Dermis microvascular lymphatic vessel endothelial cell (primary cell): ENCODE measurements at regions not wholly inside any gene's neighbourhood (a gene's known extent, or its start where the extent isn't known, plus 50 kb on each side); places are given as distances from the start of the nearest gene placed in this dataset.

Experiments used
- DNase-seq, 2 donors: peaks; one replicate each; pipeline versions ENCODE4 v3.0.0 to v3.0.0-alpha.2; 2010; ENCODE audit warnings: low read depth in 2 of 2

- no peak for DNase-seq
These were observed 93.3 kb upstream of the POU3F1 start for GRCh38 chr1:38139738-38140487.

GRCh38 chr1:38138498-38139233 lies 92.1 kb upstream of the POU3F1 start:
- peak; percentile 1 to 54 for DNase-seq

GRCh38 chr1:38137164-38137563 lies 90.6 kb upstream of the POU3F1 start:
- DNase-seq: no peak

GRCh38 chr1:38135625-38136414 lies 89.2 kb upstream of the POU3F1 start:
- no peak for DNase-seq

- DNase-seq: no peak
These were observed 87.7 kb upstream of the POU3F1 start for GRCh38 chr1:38134294-38134755.

- DNase-seq: no peak
These were observed 87.2 kb upstream of the POU3F1 start for GRCh38 chr1:38133756-38134155.

DNA sequence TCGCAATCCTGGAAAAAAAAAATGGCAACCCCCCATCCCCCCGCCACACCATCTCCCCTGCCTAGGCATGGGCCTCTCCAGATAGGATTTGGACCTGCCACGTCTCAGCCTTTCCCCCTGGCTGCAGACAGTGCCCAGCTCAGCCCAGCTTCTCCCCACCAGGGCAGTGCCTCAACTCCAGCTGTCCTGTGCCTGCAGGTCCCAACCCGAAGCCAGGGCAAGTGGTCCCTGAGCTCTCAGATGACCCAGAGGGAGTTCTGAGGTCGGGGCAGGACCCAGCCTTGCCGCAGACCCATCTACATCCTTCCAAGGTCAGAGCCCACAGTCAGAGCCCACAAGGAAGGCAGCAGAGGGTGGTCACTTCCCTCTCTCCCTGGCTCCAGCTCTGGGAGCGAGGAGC lies 86.7 kb upstream of the POU3F1 start:
- DNase-seq: no peak

GRCh38 chr1:38132681-38133080 lies 86.1 kb upstream of the POU3F1 start:
- DNase-seq: no peak

DNA sequence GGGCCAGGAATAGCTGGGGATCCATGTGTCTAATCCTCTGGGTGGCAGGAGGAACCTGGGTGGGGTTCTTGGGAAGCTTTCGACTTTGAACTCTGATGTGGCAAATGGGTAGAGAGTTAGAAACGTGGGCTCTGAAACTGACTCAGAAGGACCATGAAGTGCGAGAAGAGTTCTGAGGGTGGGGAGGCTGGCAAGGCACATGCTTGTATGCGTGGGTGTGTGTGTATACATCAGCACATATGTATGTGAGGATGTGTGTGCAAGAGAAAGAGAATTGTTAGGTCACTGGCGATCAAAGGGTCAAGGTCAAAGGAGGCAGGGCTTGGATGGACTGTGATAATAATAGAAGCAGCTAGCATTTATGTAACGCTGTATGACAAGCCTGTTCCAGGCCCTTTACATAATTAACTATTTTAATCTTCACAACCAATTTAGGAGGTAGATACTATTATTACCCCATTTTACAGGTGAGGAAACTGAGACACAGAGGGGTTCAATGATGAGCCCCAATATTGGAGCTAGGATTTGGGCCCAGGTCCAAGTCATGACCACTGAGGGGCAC lies 84.5 kb upstream of the POU3F1 start:
- DNase-seq: no peak

GRCh38 chr1:38129971-38130370 lies 83.4 kb upstream of the POU3F1 start:
- no peak for DNase-seq

DNA sequence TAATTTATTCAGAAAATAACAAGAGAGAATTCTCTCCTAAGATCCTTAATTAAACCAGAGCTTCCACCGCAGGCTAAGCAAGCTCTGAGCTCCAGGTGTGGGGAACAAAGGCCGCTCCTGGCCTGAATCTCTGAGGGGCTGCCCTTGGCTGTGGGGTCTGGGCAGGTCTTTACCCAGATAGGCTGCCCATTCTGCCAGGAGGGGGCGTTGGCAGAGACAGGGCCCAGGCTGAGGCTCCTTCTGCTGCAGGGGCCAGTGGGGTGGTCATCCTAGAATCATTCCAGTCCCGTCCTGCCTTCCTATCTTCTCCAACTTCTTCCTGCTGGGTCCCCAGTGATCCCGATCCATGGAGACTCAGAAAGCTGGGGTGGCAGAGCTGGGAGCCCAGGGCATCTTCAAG lies 82.9 kb upstream of the POU3F1 start:
- no peak for DNase-seq

DNA sequence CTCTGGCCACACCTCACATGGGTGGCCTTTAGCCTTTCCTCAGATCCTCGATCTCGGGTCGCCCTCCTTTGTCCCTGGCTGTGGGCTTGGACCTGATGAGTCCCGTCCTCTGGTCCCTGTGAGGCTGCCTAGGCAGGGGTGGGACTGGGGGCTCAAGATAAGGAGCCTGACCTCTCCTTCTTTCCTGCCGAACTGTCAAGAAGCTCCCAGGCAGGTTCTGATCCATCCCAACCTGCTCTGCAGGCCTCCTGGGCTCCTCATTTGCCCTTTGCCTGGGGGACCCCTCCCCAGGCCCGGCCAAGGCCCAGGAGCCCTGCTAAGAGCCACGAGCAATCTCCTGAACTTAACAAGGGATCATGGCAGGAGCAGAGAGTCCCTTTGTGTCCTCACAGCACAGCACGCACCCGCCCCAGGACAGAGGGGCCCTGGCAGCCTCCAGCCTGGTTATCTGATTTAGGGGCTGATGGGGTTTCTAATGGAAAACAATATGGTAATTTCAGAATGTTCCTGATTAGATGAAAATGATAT lies 82.4 kb upstream of the POU3F1 start:
- no peak for DNase-seq

GRCh38 chr1:38128511-38128910 lies 81.9 kb upstream of the POU3F1 start:
- no peak for DNase-seq

DNA sequence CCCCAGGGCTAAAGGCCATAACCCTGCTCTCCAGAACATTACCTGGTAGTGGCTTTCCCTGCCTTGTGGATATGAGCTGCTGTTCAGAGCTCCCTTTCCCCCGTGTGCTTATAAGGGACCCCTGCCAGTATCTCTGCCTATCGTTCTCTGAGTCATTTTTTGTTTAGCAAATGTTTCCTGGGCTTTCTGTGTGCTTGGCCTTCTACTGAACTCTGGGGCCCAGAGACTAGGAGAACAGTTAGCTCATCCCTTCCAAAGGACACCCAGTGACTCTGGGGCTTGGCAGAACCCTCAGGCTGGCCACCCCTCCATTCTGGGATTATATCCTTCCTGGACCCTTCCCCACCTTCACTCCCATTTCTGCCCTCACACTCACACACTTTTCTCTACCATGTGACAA lies 80.8 kb upstream of the POU3F1 start:
- DNase-seq: no peak

DNA sequence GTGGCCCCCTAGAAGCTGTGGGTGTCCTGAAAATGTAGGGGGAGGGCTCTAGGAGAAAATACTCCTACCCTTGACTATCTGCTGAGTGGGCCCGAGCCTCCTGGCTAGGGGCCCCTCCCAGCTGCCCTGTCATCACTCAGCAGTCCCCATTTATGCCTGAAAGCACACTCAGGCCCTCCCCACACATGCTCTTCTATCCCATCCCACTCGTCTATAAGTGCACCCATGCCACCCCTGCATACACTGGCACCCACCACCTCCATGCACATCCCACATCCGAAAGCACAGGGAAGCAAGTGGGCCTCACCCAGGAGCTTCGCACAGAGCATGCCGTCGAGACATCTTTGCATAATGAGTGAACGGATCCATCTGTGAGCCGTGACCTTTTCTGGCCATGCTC lies 80.4 kb upstream of the POU3F1 start:
- DNase-seq: no peak

GRCh38 chr1:38125837-38126520 lies 79.4 kb upstream of the POU3F1 start:
- no peak for DNase-seq

GRCh38 chr1:38125016-38125415 lies 78.4 kb upstream of the POU3F1 start:
- DNase-seq: no peak

DNA sequence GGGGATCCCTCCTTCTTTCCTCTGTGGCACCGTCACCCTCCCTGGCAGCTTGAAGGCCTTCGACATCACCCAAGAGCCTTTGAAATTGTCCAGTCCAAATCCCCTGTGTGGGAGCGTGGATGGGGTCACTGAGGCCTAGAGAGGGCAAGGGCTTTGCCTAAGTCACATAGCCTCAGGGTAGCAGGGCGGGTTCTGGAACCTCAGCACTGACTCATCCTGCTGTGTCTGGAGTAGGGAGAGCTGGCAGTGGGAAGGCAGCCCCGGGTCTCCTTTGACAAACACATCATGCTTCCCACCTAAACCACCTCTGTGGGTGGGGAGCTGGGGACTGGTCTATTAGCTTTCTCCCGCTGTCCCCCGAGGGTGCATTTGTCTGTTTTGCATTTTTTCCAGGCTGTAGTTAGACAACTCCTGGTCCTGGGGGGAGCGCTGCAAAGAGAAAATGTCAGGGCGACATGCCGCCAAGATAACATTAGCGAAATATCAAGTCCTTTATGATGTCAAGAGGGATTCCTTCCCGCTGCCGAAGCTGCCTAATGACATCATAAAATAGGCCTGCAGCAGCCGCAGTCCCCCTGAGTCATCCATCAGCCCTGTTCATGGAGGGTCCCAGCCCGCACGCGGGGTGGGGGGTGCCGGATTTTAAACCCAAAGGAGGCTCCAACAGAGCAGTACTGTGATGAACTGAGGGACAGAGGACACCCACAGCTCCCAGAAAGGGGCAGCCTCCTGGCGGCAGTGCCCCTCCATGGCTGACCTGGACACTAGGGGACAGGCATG lies 77.0 kb upstream of the POU3F1 start:
- no peak for DNase-seq

- no peak for DNase-seq
These were observed 74.7 kb upstream of the POU3F1 start for GRCh38 chr1:38121231-38121680.

GRCh38 chr1:38120552-38121230 lies 74.1 kb upstream of the POU3F1 start:
- DNase-seq: no peak
